Midbrain (tissue), 1 donor: ENCODE measurements at regions not wholly inside any gene's neighbourhood (a gene's known extent, or its start where the extent isn't known, plus 50 kb on each side); places are given as distances from the start of the nearest gene placed in this dataset.

Experiments used
- DNase-seq: peaks from one replicate; lab custom pipeline; 2025; lab: John Stamatoyannopoulos, UW

DNA sequence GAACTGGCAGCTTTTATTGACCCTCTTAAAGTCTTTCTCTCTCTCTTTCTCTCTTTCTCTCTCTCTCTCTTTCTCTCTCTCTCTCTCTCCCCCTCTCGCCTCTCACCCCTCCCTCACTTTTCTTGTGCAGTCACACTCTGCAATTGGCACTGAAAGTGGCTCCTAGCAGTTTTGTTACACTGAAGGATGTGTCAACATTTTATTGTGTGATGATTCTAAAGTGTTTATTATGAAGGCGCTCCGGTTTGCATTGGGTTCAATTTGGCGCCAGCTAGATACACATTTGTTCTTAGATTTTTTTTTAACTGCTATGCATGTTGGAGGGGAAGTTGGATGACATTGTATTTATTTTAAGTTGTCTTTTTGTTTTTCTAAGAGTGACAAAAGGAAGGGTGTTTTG is 64.0 kb upstream of the CHRM3 start:
- DNase-seq = no peak

GRCh38 chr1:239321877-239322276 is 64.5 kb upstream of the CHRM3 start:
- DNase-seq = no peak

DNA sequence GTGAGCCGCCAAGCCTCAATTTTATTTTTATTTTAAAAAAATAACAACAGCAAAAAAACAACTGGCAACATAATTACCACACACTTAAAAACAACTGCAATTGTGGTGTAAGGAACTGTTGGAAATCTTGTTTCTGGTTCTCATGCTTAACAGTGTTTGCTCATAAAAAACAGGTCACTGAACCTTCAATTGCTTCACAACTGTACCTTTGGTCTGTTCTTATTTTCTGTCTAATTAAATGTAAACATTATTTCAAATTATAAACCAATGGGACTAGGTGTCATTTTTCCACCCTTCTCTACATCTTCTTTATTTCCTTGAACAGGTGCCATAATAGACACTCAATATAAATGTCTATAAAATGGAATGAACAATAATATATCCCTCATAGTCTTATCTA is 68.4 kb upstream of the CHRM3 start:
- DNase-seq = no peak

GRCh38 chr1:239315631-239316217 is 70.6 kb upstream of the CHRM3 start:
- no peak for DNase-seq

- DNase-seq = no peak
Measured at GRCh38 chr1:239311331-239311730, 75.0 kb upstream of the CHRM3 start.

- DNase-seq = no peak
Measured at GRCh38 chr1:239308701-239309333, 77.6 kb upstream of the CHRM3 start.

- no peak for DNase-seq
Measured at GRCh38 chr1:239307886-239308285, 78.5 kb upstream of the CHRM3 start.

DNA sequence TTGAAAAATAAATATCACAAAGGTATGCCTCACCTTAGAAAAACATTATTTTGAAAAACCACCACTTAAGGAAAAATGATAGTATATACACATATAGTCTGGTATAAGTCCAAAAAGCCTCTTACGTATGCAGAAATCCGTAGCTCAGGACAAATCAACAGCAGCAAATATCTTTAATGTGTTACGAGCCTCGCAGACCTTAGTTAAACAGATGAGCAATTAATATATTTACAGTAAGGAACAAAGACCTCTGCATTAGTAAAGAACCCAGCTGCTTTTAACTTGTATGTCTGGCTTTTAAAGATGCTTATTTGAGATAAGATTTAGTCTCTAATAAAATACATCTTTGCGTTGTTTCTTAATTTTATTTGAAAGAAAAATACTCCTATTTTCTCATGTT is 79.9 kb upstream of the CHRM3 start:
- no peak for DNase-seq

GRCh38 chr1:239303289-239303688 is 83.1 kb upstream of the CHRM3 start:
- DNase-seq = no peak

DNA sequence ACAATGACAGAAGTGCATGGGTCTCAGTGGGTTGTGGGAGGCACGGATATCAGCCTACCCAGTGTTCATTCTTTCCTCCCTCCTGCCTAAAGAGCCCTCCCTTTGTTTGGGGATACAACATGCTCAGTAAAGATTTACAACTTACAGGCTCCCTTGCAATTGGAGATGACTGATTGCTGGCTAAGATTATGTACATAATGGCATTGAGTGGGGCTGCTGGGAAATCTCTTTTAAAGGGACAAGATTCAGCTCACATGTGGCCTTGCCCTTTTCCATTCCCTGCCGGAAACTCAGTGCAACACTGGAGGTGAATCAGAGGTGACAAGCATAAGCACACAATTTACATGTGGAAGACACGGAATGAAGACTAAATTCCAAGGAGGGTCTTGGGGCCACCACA is 83.7 kb upstream of the CHRM3 start:
- no peak for DNase-seq

DNA sequence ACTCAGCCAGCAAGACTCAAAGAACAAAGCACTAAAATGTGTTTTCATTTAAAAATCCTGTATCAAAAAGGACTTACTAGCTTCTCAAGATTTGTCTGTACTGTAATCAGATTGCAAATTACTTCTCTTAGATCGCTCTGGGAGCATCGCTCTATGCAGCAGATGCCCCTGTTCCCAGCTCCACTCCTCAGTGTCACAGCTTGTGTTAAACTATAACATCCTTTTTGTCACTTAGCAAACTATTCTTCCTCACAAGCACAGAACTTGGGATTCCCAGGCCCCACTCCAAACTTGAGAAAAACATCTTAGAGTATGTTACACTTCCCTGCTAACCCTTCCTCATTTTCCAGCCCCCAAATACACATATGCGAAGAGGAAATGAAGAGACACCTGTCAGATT is 85.1 kb upstream of the CHRM3 start:
- DNase-seq = no peak

- DNase-seq = no peak
Measured at GRCh38 chr1:239297910-239298309, 88.5 kb upstream of the CHRM3 start.

DNA sequence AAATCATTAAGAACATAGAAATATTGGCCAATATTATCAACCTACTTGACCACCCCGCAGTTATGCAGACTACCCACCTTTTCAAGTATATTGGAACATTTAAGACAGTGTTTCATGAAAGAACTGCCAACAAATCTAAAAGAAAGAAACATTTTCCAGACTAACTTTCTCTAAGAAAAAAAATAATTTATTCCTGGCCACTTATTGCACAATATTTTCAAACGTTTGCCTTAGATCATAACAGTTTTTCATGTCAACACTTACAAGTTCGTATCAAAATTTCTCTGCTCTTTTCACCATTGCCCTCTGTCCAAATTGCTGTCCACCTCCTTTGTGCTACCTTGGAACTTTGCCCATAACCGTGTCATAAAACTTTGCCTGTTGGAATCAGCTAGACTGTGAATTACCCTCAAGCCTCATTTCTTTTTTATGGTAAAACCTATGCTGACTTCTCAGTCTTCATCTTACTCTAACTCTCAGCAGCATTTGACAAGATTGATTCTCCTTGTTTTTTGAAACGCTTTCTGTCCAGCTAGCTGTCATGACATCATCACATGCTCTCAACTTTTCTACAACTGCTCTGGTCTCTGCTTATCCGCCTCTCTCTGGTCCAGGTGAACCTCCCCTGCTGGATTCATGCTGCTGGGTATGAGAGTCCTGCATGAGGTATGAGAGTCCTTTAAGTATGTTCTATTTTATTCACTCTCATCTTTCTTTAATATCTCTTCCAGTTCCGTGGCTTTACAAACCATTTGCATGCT is 92.8 kb upstream of the CHRM3 start:
- DNase-seq = no peak

GRCh38 chr1:239288820-239289554 is 97.4 kb upstream of the CHRM3 start:
- DNase-seq = no peak

GRCh38 chr1:239287296-239287695 is 99.1 kb upstream of the CHRM3 start:
- DNase-seq = no peak

GRCh38 chr1:239283216-239283615 is 103.2 kb upstream of the CHRM3 start:
- DNase-seq = no peak

DNA sequence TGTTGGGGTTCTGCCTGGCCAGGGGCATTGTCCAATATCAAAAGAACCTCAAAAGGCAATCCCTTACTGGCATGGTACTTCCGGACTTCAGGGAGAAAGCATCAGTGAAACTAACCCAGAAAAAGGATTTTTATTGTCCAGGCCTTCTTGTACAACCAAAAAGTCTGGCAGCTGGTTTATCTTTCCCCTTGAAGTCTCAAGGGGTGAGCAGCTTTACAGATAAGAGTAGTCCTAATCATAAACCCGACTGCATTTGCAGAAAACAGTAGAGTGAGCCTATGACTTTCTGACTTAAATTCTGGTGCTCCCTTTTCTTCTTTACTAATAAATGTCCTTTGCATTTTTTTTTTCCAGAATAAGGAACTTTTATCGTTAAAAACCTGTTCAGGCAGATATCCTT is 104.0 kb upstream of the CHRM3 start:
- no peak for DNase-seq

GRCh38 chr1:239276051-239276450 is 110.3 kb upstream of the CHRM3 start:
- DNase-seq = no peak

DNA sequence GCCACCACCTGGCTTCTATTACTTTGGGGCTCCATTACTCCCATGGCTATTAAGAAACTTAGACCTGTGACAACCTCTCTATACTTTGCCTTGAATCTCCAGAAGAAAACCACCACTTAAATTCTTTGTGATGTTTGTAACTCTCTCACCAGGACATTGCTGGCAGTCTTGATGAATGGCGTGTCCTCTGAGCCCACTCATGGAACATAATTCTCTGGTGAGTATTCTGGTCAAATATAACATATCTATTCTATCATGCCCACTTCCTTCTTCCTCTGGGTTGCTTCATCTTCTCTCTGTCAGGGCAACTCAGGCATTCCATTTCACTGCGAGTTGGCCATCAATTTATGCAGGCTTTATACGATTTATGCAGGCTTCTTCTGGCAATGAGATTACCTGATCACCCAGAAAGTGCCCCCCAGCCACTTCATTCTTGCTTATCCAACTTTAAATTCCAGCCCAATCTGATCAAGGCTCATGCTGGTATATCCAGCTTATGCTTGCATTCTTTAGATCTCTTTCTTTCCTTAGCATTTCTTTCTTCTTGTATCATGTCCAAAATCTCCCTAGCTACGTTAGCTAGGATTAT is 112.0 kb upstream of the CHRM3 start:
- DNase-seq = no peak

- no peak for DNase-seq
Measured at GRCh38 chr1:239270509-239270908, 115.9 kb upstream of the CHRM3 start.

DNA sequence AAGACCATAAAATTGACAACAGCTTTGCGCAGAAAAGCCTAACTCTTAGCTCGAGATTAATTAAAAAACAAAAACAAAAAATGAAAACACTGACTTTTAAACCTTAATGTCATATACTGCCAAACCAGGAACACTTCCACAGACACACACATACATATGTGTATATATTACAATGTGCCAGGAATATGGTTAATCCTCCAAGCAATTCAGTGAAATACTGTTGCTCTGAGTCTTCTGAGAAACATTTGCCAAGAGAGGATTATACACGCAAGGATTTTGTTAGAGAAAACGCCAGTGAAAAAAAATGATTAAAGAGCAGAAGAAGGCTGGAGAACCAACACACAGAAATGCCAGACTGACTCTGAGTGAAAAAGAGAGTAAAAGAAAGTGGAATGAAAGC is 116.7 kb upstream of the CHRM3 start:
- DNase-seq = no peak

DNA sequence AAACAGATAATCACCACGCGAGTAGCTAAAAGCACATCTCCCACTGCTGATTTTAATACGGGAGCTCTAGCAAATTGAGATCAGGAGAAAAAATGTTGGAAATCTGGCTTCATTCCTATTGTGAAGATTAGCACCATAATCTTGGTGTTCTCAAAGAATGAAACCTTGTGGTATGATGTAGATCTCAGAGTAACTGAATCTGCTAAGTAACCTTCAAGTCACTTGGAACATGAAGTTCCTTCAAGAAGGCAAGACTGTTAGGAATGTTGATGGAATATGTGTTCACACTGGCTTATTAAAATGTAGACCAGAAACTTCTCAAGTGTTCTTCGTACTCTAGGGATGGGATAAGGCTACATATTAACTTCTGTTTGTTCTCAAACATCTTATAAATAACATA is 117.4 kb upstream of the CHRM3 start:
- no peak for DNase-seq
